SU-DHL-6 (cell line): ENCODE measurements at regions not wholly inside any gene's neighbourhood (a gene's known extent, or its start where the extent isn't known, plus 50 kb on each side); places are given as distances from the start of the nearest gene placed in this dataset.

Experiments used
- EZH2phosphoT487 ChIP-seq: fragments of 200-600 bp; sonication (generic), shearing (Covaris generic); conservative IDR thresholded peaks from 2 replicates; pipeline ENCODE4 v1.6.1; 2018; ENCODE audit warnings: mild to moderate bottlenecking, antibody characterized with exemption, low read length, moderate library complexity, mixed read lengths
- TF ChIP-seq, protein P1 (sequence below): fragments of 200-600 bp; sonication (generic); IDR thresholded peaks from one replicate; pipeline ENCODE4 v1.5.1; 2017; ENCODE audit warnings: antibody characterized with exemption, mild to moderate bottlenecking, low read length, moderate library complexity; ENCODE audit not compliant: insufficient read depth, poor library complexity, severe bottlenecking

DNA sequence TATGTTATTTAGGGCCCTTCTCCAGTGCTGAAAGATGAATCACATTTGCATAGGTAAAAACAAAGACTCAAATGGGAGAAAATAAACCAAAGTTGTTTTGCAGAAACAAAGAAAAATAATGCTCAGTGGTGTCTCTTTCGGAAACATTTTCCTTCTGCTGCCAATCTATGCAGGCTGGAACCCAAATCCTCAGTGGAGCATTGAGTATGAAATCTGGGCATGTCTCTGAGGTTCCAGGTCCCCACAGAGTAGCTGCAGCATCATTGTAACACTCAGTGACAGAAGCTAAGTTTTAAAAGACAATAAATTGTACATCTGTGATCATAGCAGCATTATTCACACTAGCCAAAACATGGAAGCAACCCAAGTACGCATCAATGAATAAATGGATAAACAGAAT lies 303.6 kb downstream of the FBXW7 start:
- TF ChIP-seq, protein P1, sequence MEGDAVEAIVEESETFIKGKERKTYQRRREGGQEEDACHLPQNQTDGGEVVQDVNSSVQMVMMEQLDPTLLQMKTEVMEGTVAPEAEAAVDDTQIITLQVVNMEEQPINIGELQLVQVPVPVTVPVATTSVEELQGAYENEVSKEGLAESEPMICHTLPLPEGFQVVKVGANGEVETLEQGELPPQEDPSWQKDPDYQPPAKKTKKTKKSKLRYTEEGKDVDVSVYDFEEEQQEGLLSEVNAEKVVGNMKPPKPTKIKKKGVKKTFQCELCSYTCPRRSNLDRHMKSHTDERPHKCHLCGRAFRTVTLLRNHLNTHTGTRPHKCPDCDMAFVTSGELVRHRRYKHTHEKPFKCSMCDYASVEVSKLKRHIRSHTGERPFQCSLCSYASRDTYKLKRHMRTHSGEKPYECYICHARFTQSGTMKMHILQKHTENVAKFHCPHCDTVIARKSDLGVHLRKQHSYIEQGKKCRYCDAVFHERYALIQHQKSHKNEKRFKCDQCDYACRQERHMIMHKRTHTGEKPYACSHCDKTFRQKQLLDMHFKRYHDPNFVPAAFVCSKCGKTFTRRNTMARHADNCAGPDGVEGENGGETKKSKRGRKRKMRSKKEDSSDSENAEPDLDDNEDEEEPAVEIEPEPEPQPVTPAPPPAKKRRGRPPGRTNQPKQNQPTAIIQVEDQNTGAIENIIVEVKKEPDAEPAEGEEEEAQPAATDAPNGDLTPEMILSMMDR: no peak
- no peak for TF ChIP-seq EZH2phosphoT487
